ENCODE measurements at regions not wholly inside any gene's neighbourhood (a gene's known extent, or its start where the extent isn't known, plus 50 kb on each side); places are given as distances from the start of the nearest gene placed in this dataset.
"Not testable (repeated sequence)": the region's sequence is repeated elsewhere in the genome, so short reads cannot be mapped to it uniquely, and the experiment has no call there.

GRCh38 chr21:9837526-9837925 is 683.9 kb upstream of the TPTE start:
- not testable (repeated sequence) for H3K27ac ChIP-seq (replicated peaks); H3K27me3 ChIP-seq (ENCODE audit: insufficient read depth, poor library complexity, severe bottlenecking); DNase-seq (ENCODE audit: low read depth in 1 of 2, low spot score in 1 of 2); H3K4me3 ChIP-seq (replicated peaks; ENCODE audit: insufficient read depth, low read length)

DNA sequence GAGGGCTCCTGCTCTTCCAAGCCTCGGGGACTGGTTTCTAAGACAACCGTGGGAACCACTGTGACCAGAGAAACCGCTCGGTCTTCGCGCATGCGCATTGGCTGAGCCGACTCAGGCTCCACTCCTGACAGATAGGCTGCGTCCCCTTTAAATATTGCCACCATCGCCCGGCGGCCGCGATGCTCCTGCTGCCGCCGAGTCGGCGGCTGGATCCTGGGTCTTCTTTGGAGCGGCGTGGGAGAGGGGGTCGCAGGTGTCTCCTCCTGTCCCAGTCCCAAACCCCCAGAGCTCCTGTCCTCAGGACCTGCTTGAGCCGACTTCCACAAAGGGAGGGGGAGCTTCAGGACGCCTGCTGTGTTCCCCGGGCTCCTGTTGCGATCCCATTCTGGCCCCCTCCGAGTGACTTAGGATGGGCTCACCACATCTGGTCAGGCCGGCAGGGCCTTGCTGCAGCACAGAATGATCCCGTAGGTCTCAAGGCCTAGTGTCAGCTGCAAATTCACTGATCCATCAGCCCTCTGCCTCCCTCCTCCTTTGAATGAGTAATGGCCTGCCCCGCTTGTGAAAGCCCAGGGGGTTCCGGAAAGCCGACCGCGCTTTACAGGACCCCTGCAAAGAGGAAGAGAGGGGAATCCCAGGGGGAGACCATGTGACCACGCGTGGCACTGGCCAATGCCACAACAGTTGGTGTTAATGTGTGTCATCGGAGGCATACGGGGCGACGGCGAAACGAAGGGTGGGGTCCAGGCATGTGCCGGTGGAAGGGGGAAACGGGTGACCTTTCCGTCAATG is 683.2 kb upstream of the TPTE start:
- H3K4me3 ChIP-seq (replicated peaks; ENCODE audit: insufficient read depth, low read length), result no peak overlapping the region
- TF ChIP-seq POLR2AphosphoS5 (IDR thresholded peaks at IDR 0.05; ENCODE audit: low read depth), result no peak
- no peak for TF ChIP-seq GABPA (IDR thresholded peaks at IDR 0.05; ENCODE audit: low read depth)
- TF ChIP-seq, protein P1, sequence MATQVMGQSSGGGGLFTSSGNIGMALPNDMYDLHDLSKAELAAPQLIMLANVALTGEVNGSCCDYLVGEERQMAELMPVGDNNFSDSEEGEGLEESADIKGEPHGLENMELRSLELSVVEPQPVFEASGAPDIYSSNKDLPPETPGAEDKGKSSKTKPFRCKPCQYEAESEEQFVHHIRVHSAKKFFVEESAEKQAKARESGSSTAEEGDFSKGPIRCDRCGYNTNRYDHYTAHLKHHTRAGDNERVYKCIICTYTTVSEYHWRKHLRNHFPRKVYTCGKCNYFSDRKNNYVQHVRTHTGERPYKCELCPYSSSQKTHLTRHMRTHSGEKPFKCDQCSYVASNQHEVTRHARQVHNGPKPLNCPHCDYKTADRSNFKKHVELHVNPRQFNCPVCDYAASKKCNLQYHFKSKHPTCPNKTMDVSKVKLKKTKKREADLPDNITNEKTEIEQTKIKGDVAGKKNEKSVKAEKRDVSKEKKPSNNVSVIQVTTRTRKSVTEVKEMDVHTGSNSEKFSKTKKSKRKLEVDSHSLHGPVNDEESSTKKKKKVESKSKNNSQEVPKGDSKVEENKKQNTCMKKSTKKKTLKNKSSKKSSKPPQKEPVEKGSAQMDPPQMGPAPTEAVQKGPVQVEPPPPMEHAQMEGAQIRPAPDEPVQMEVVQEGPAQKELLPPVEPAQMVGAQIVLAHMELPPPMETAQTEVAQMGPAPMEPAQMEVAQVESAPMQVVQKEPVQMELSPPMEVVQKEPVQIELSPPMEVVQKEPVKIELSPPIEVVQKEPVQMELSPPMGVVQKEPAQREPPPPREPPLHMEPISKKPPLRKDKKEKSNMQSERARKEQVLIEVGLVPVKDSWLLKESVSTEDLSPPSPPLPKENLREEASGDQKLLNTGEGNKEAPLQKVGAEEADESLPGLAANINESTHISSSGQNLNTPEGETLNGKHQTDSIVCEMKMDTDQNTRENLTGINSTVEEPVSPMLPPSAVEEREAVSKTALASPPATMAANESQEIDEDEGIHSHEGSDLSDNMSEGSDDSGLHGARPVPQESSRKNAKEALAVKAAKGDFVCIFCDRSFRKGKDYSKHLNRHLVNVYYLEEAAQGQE (IDR thresholded peaks at IDR 0.05; ENCODE audit: insufficient replicate concordance, low read depth), result no peak
- TF ChIP-seq SPI1 (IDR thresholded peaks at IDR 0.05; ENCODE audit: borderline replicate concordance, low read depth), result no peak
- no peak for TF ChIP-seq CTCF (IDR thresholded peaks at IDR 0.05; ENCODE audit: insufficient read depth, low read length)
- no peak overlapping the region for H3K27ac ChIP-seq (replicated peaks)
- DNase-seq (ENCODE audit: low read depth in 1 of 2, low spot score in 1 of 2), result no peak
- H3K27me3 ChIP-seq (ENCODE audit: insufficient read depth, poor library complexity, severe bottlenecking), result no peaks in the 10 kb centered on the region

DNA sequence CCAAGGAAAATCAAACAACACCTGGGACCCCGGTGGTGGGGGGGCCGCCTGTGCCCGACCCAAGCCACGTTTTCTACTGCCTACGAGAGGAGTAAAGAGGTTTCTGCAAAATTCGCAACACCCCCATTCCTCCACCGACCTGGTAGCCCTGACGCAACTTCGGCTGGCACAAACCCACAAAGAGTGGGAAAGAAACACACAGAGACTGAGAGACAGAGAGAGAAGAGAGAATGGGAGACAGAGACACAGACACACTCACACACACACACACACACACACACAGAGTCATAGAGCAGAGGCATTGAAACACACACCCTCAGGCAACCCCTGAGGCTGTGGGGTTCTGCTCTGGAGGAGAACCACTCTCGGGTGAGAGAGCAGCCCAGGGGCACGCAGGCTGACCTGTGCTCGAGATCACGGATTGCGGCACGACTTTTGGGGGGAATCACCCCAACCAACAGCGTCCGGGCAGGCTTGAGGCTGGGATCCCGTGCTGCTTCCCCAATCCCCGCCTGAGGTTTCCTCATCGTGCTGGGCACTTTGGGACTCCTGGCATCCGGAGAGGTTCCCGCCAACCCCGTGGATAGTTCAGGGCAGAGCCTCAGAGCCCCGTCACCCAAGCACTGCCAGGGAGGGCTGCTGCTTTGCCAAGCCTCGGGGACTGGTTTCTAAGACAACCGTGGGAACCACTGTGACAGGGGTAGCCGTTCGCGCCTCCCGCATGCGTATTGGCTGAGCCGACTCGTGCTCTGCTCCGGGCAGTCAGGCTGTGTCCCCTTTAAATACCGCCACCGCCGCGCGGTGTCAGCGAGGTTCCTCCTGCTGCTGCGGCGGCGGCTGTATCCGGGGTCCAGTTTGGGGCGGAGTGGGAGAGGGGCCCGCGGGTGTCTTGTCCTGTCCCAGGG is 682.4 kb upstream of the TPTE start:
- TF ChIP-seq POLR2AphosphoS5 (IDR thresholded peaks at IDR 0.05; ENCODE audit: low read depth) (no peak), SPI1 (IDR thresholded peaks at IDR 0.05; ENCODE audit: borderline replicate concordance, low read depth) (no peak), CTCF (IDR thresholded peaks at IDR 0.05; ENCODE audit: insufficient read depth, low read length) (no peak)
- DNase-seq (ENCODE audit: low read depth in 1 of 2, low spot score in 1 of 2), result no peak
- Histone ChIP-seq H3K27ac (replicated peaks) (no peak overlapping the region), H3K27me3 (ENCODE audit: insufficient read depth, poor library complexity, severe bottlenecking) (no peaks in the 10 kb centered on the region), H3K4me3 (replicated peaks; ENCODE audit: insufficient read depth, low read length) (no peak overlapping the region)

DNA sequence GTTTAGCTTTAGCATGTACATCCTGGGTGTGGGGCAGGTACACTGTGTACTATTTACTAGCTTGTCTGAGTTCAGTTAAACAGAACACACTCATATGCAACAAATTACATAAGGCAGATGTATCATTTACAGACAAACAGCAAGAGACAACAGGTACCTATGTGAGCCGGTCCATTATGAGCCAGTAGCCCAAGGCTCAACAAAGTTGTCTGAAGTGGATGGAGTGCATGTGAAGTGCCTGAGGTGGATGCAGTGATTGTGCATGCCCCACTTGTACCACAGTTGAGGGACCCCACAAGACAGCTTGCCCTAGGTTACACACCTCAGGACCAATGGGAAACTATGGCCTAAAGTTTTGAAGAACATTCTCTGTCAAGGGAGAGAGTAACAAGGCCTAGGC is 677.3 kb upstream of the TPTE start:
- DNase-seq (ENCODE audit: low read depth in 1 of 2, low spot score in 1 of 2); H3K4me3 ChIP-seq (replicated peaks; ENCODE audit: insufficient read depth, low read length); H3K27ac ChIP-seq (replicated peaks); H3K27me3 ChIP-seq (ENCODE audit: insufficient read depth, poor library complexity, severe bottlenecking): not testable (repeated sequence)

DNA sequence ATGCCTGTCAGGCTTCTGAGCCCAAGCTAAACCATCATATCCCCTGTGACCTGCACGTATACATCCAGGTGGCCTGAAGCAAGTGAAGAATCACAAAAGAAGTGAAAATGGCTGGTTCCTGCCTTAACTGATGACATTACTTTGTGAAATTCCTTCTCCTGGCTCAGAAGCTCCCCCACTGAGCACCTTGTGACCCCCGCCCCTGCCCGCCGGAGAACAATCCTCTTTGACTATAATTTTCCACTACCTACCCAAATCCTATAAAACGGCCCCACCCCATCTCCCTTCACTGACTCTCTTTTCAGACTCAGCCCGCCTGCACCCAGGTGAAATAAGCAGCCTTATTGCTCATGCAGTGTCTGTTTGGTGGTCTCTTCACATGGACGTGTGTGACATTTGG is 673.9 kb upstream of the TPTE start:
- DNase-seq (ENCODE audit: low read depth in 1 of 2, low spot score in 1 of 2); H3K4me3 ChIP-seq (replicated peaks; ENCODE audit: insufficient read depth, low read length); H3K27ac ChIP-seq (replicated peaks); H3K27me3 ChIP-seq (ENCODE audit: insufficient read depth, poor library complexity, severe bottlenecking): not testable (repeated sequence)

DNA sequence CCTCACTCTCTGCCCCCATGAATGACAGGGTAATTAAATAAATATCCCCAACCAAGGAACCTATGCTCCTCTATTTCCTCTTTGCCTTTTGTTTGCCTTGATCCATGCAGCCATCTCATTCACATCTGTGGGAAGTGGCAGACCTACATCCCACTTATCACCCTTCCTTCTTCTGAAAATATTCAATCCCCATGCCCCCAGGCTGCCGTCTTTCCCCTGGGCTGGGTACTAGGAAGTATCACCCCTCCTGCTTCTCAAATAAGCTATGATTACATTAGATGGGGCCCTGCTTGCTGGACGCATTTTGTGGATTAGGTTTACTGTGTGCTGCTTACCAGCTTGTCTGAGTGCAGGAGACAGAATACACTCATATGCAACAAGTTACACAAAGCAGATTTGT is 670.2 kb upstream of the TPTE start:
- not testable (repeated sequence) for DNase-seq (ENCODE audit: low read depth in 1 of 2, low spot score in 1 of 2); H3K27me3 ChIP-seq (ENCODE audit: insufficient read depth, poor library complexity, severe bottlenecking); H3K27ac ChIP-seq (replicated peaks); H3K4me3 ChIP-seq (replicated peaks; ENCODE audit: insufficient read depth, low read length)

DNA sequence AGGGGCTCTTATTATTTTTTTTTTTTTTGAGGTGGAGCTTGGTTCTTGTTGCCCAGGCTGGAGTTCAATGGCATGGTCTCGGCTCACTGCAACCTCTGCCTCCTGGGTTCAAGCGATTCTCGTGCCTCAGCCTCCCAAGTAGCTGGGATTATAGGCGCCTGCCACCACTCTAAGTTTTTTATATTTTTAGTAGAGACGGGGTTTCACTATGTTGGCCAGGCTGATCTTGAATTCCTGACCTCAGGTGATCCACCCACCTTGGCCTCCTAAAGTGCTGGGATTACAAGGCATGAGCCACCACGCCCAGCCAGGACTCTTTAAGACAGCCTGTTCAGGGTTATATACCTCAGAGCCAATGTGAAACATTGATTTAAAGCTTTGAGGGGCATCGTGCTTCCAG is 669.7 kb upstream of the TPTE start:
- not testable (repeated sequence) for H3K4me3 ChIP-seq (replicated peaks; ENCODE audit: insufficient read depth, low read length); H3K27ac ChIP-seq (replicated peaks); H3K27me3 ChIP-seq (ENCODE audit: insufficient read depth, poor library complexity, severe bottlenecking); DNase-seq (ENCODE audit: low read depth in 1 of 2, low spot score in 1 of 2)

DNA sequence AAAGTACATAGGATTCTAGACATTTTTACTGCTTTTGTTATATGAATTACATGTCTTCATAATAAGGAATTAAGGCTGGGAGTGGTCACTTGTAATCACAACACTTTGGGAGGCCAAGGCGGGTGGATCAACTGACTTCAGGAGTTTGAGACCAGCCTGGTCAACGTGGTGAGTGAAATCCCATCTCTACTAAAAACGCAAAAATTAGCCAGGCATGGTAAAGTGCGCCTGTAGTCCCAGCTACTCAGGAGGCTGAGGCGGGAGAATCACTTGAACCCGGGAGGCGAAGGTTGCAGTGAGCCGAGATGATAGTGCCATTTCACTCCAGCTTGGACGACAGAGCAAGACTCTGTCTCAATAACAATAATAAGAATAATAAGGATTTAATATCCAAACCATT is 663.8 kb upstream of the TPTE start:
- H3K27ac ChIP-seq (replicated peaks); H3K4me3 ChIP-seq (replicated peaks; ENCODE audit: insufficient read depth, low read length); H3K27me3 ChIP-seq (ENCODE audit: insufficient read depth, poor library complexity, severe bottlenecking): not testable (repeated sequence)

DNA sequence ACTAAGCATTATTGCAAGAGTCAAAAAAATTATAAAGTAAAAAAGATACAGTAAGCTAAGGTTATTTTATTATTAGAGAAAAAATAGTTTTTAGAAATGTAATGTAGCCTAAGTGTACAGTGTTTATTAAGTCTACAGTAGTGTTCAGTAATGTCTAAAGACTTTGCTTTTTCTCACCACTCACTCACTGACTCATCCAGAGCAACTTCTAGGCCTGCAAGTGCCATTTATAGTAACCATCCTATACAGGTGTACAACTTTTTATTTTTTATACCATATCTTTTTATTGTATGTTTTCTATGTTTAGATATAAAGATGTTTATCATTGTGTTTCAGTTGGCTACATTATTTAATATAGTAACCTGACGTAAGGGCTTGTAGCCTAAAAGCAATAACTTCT is 661.5 kb upstream of the TPTE start:
- DNase-seq (ENCODE audit: low read depth in 1 of 2, low spot score in 1 of 2); H3K4me3 ChIP-seq (replicated peaks; ENCODE audit: insufficient read depth, low read length); H3K27ac ChIP-seq (replicated peaks); H3K27me3 ChIP-seq (ENCODE audit: insufficient read depth, poor library complexity, severe bottlenecking): not testable (repeated sequence)

More for the DNA sequence above, 663.8 kb upstream of the TPTE start:
- not testable (repeated sequence) for DNase-seq (ENCODE audit: low read depth in 1 of 2, low spot score in 1 of 2)

DNA sequence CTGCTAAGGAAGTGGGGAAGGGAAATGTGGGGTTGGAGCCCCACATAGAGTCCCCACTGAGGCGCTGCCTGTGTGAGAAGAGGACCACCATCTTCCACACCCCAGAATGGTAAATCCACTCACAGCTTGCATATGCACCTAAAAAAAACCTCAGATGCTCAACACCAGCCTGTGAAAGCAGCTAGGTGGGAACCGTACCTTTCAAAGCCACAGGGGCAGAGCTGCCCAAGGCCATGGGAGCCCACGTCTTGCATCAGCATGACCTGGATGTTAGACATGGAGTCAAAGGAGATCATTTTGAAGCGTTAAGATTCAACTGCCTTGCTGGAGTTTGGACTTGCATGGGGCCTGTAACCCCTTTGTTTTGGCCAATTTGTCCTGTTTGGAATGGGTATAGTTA is 658.9 kb upstream of the TPTE start:
- H3K27ac ChIP-seq (replicated peaks); H3K4me3 ChIP-seq (replicated peaks; ENCODE audit: insufficient read depth, low read length); DNase-seq (ENCODE audit: low read depth in 1 of 2, low spot score in 1 of 2); H3K27me3 ChIP-seq (ENCODE audit: insufficient read depth, poor library complexity, severe bottlenecking): not testable (repeated sequence)

All from HL-60 (cell line).